Pancreas (tissue), 10 donors: ENCODE measurements at regions not wholly inside any gene's neighbourhood (a gene's known extent, or its start where the extent isn't known, plus 50 kb on each side); places are given as distances from the start of the nearest gene placed in this dataset.

Source experiments
- ATAC-seq, 4 donors: fragments of 200-7000 bp; cut with Tn5 transposase; one replicate each; pipeline versions ENCODE4 v1.8.0 to v1.9.1; 2020; ENCODE audit warnings: mild to moderate bottlenecking in 4 of 4, moderate library complexity in 4 of 4
- DNase-seq, 6 donors: peaks; one replicate each; pipeline ENCODE4 v3.0.0-alpha.2; 2020
- FAIRE-seq: peaks from 2 replicates; lab custom pipeline; 2012; peaks lifted over from hg19 to GRCh38; lab: Jason Lieb, UNC
- H3K27ac ChIP-seq, 4 donors: fragments of 200-600 bp; sonication (generic); 1 replicate in 3 of 4; 2 replicates in 1 of 4; pipeline versions ENCODE4 v1.5.0 to v1.8.0; 2020
- H3K27me3 ChIP-seq, 4 donors: fragments of 200-600 bp; one replicate each; pipeline ENCODE4 v1.8.0; 2021
- H3K36me3 ChIP-seq, 3 donors: fragments of 200-600 bp; sonication (generic) in 1 of 3; one replicate each; pipeline versions ENCODE4 v1.5.0 to v1.8.0; 2020 to 2021
- H3K4me1 ChIP-seq, 3 donors: fragments of 200-600 bp; one replicate each; pipeline ENCODE4 v1.8.0; 2021
- H3K4me3 ChIP-seq, 4 donors: fragments of 200-600 bp; sonication (generic) in 2 of 4; one replicate each; pipeline versions ENCODE4 v1.5.0 to v1.8.0; 2020 to 2021
- H3K9me3 ChIP-seq, 4 donors: fragments of 200-600 bp; one replicate each; pipeline ENCODE4 v1.8.0; 2021
- CTCF ChIP-seq, 4 donors: fragments of 200-600 bp; sonication (generic) in 3 of 4; IDR thresholded peaks; one replicate each; pipeline versions ENCODE4 v1.5.0 to v1.8.0; 2021; ENCODE audit warnings: antibody characterized with exemption in 4 of 4
- WGBS, 2 donors: extraction: QIAGEN DNeasy Blood & Tissue Kit; methylation state at CpG; one replicate each; pipeline ENCODE4 v1.1.7; 2013; 5-methylcytosine and 5-hydroxymethylcytosine counted together
- intact Hi-C, 3 donors: fragments of 100-400 bp; cut with DNase I; formaldehyde crosslinking; loops; one replicate each; pipeline versions ENCODE4 v1.11.1 to v1.14.2; 2022
- donor health status: healthy with polysubstance abuse.
- donor health status: DM: no; HTN: no; CAD: no; lungs with moderate emphysema.
- donor health status: DM: no; HTN: no; CAD: no.
- donor health status: control.
- donor health status: control.
- donor health status: Bipolar disorder and iron deficiency.
- donor health status: DM: yes; HTN: yes; CAD: no.
- donor health status: DM: no; HTN: no; CAD: no.
- donor health status: DM: no; HTN: no; CAD: no.
- donor health status: DM: yes; HTN: yes; CAD: no.

GRCh38 chr17:71933306-71933705, 187.5 kb upstream of the SOX9 start:
- 88 to 93% methylated on average over 3 of the region's 3 CpGs for WGBS, 2 donors
- FAIRE-seq (no peak), ATAC-seq (no peak), DNase-seq (no peak)
- TF ChIP-seq CTCF (IDR thresholded peaks at IDR 0.05) = no peak
- Histone ChIP-seq H3K27ac (no peak overlapping the region), H3K27me3 (no peaks in the 10 kb centered on the region), H3K4me1 (no peaks in the 10 kb centered on the region), H3K9me3 (no peaks in the 10 kb centered on the region), H3K4me3 (no peak overlapping the region), H3K36me3 (no peaks in the 10 kb centered on the region)
- intact Hi-C loops = no loop called here

- no peaks in the 10 kb centered on the region for H3K4me1 ChIP-seq
- ATAC-seq = no peak
- no peak for TF ChIP-seq CTCF (IDR thresholded peaks at IDR 0.05)
- intact Hi-C loops = no loop called here
- H3K36me3 ChIP-seq = no peaks in the 10 kb centered on the region
- FAIRE-seq = no peak
- no peak for DNase-seq
- WGBS, 2 donors = 84 to 85% methylated on average over 2 of the region's 2 CpGs
- H3K9me3 ChIP-seq = no peaks in the 10 kb centered on the region
- H3K4me3 ChIP-seq = no peak overlapping the region
- no peak overlapping the region for H3K27ac ChIP-seq
- H3K27me3 ChIP-seq = no peaks in the 10 kb centered on the region
These were observed 186.3 kb upstream of the SOX9 start for GRCh38 chr17:71934520-71934919.

DNA sequence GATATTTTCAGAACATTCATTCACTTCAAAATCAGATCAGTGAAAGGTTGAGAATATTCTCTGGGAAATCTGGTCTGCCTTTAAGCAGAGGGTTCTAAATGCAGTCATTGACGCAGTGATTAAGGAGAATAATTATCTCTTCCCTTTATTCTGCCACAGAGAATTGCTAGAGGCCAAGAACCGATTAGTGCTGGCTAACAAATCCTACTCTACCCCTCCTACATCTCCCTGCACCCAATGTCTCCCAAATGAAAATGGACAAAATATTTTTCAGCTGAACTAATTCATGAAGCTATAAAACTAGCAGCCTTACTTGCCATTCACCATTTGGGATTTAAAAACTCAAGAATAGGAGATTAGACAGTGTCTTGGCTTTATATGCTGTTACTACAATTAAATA, 185.5 kb upstream of the SOX9 start:
- Histone ChIP-seq H3K9me3 (no peaks in the 10 kb centered on the region), H3K4me1 (no peaks in the 10 kb centered on the region), H3K27ac (no peak overlapping the region), H3K36me3 (no peaks in the 10 kb centered on the region), H3K27me3 (no peaks in the 10 kb centered on the region), H3K4me3 (no peak overlapping the region)
- no peak for ATAC-seq
- WGBS, 2 donors = 88 to 90% methylated on average over 2 of the region's 2 CpGs
- TF ChIP-seq CTCF (IDR thresholded peaks at IDR 0.05) = no peak
- no peak for FAIRE-seq
- no peak for DNase-seq
- intact Hi-C loops = no loop called here

DNA sequence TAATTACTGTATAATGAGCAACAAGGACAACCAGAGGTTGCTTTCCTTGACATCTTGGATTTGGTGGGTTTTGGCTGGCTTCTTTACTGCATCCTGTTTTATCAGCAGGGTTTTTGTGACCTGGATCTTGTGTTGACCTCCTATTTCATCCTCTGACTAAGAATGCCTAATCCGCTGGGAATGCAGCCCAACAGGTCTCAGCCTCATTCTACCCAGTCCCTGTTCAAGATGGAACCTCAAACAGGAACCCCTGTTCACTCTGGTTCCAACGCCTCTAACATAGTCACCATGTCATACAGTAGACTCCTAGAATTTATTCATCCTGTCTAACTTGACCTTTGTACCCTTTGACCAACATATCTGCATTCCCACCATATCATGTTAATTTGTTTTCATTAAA, 183.8 kb upstream of the SOX9 start:
- intact Hi-C loops = no loop called here
- no peak for FAIRE-seq
- no peaks in the 10 kb centered on the region for H3K9me3 ChIP-seq
- no peaks in the 10 kb centered on the region for H3K4me1 ChIP-seq
- H3K27ac ChIP-seq = no peak overlapping the region
- ATAC-seq = no peak
- no peaks in the 10 kb centered on the region for H3K27me3 ChIP-seq
- WGBS, 2 donors = 89 to 96% methylated on average over 2 of the region's 2 CpGs
- H3K4me3 ChIP-seq = no peak overlapping the region
- TF ChIP-seq CTCF (IDR thresholded peaks at IDR 0.05) = no peak
- no peak for DNase-seq
- H3K36me3 ChIP-seq = no peaks in the 10 kb centered on the region

DNA sequence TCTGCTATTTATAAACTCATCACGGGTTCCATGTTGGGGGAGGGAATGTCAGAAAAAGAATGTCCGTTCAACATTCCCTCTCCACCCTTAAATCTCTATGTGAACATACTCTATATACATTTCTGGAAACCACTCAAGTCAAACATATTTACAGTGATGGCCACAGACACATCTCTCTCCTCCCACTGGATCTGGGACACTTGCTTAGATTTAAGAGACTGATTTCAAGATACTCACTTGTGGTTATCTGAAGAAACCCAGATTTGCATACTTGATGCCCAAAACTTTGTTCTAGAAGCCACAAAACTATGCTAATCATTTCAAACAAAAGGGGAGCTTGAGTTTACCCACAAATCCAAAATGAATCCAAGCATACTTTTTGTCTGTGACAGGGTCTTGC, 182.9 kb upstream of the SOX9 start:
- WGBS, 2 donors = 81 to 93% methylated on average over 2 of the region's 2 CpGs
- Histone ChIP-seq H3K9me3 (no peaks in the 10 kb centered on the region), H3K27me3 (no peaks in the 10 kb centered on the region), H3K4me1 (no peaks in the 10 kb centered on the region), H3K4me3 (no peak overlapping the region), H3K27ac (no peak overlapping the region), H3K36me3 (no peaks in the 10 kb centered on the region)
- ATAC-seq (no peak), DNase-seq (no peak), FAIRE-seq (no peak)
- intact Hi-C loops = no loop called here
- no peak for TF ChIP-seq CTCF (IDR thresholded peaks at IDR 0.05)
